Pancreas (tissue), 10 donors: ENCODE measurements at regions not wholly inside any gene's neighbourhood (a gene's known extent, or its start where the extent isn't known, plus 50 kb on each side); places are given as distances from the start of the nearest gene placed in this dataset.
A peak's percentile ranks its signal among the peaks of the same experiment; 100 is the strongest.

ENCODE experiments used
- ATAC-seq, 4 donors: fragments of 200-7000 bp; cut with Tn5 transposase; one replicate each; pipeline versions ENCODE4 v1.8.0 to v1.9.1; 2020; ENCODE audit warnings: mild to moderate bottlenecking in 4 of 4, moderate library complexity in 4 of 4
- DNase-seq, 6 donors: peaks; one replicate each; pipeline ENCODE4 v3.0.0-alpha.2; 2020
- FAIRE-seq: peaks from 2 replicates; lab custom pipeline; 2012; peaks lifted over from hg19 to GRCh38; lab: Jason Lieb, UNC
- H3K27ac ChIP-seq, 4 donors: fragments of 200-600 bp; sonication (generic); 1 replicate in 3 of 4; 2 replicates in 1 of 4; pipeline versions ENCODE4 v1.5.0 to v1.8.0; 2020
- H3K27me3 ChIP-seq, 4 donors: fragments of 200-600 bp; one replicate each; pipeline ENCODE4 v1.8.0; 2021
- H3K36me3 ChIP-seq, 3 donors: fragments of 200-600 bp; sonication (generic) in 1 of 3; one replicate each; pipeline versions ENCODE4 v1.5.0 to v1.8.0; 2020 to 2021
- H3K4me1 ChIP-seq, 3 donors: fragments of 200-600 bp; one replicate each; pipeline ENCODE4 v1.8.0; 2021
- H3K4me3 ChIP-seq, 4 donors: fragments of 200-600 bp; sonication (generic) in 2 of 4; one replicate each; pipeline versions ENCODE4 v1.5.0 to v1.8.0; 2020 to 2021
- H3K9me3 ChIP-seq, 4 donors: fragments of 200-600 bp; one replicate each; pipeline ENCODE4 v1.8.0; 2021
- CTCF ChIP-seq, 4 donors: fragments of 200-600 bp; sonication (generic) in 3 of 4; IDR thresholded peaks; one replicate each; pipeline versions ENCODE4 v1.5.0 to v1.8.0; 2021; ENCODE audit warnings: antibody characterized with exemption in 4 of 4
- WGBS, 2 donors: extraction: QIAGEN DNeasy Blood & Tissue Kit; methylation state at CpG; one replicate each; pipeline ENCODE4 v1.1.7; 2013; 5-methylcytosine and 5-hydroxymethylcytosine counted together
- intact Hi-C, 3 donors: fragments of 100-400 bp; cut with DNase I; formaldehyde crosslinking; loops; one replicate each; pipeline versions ENCODE4 v1.11.1 to v1.14.2; 2022
- donor health status: healthy with polysubstance abuse.
- donor health status: DM: no; HTN: no; CAD: no; lungs with moderate emphysema.
- donor health status: DM: no; HTN: no; CAD: no.
- donor health status: control.
- donor health status: control.
- donor health status: Bipolar disorder and iron deficiency.
- donor health status: DM: yes; HTN: yes; CAD: no.
- donor health status: DM: no; HTN: no; CAD: no.
- donor health status: DM: no; HTN: no; CAD: no.
- donor health status: DM: yes; HTN: yes; CAD: no.

- Histone ChIP-seq H3K4me1 (no peaks in the 10 kb centered on the region), H3K27me3 (no peaks in the 10 kb centered on the region), H3K4me3 (no peak overlapping the region), H3K36me3 (no peaks in the 10 kb centered on the region), H3K9me3 (no peaks in the 10 kb centered on the region), H3K27ac (no peak overlapping the region)
- intact Hi-C loops = no loop called here
- FAIRE-seq (no peak), ATAC-seq (no peak), DNase-seq (no peak)
- no peak for TF ChIP-seq CTCF (IDR thresholded peaks at IDR 0.05)
- 86 to 96% methylated on average over 5 of the region's 5 CpGs for WGBS, 2 donors
These were observed 143.9 kb downstream of the SIPA1L2 start for GRCh38 chr1:232486006-232486405.

GRCh38 chr1:232484856-232485255 lies 145.1 kb downstream of the SIPA1L2 start:
- no peaks in the 10 kb centered on the region for H3K9me3 ChIP-seq
- WGBS, 2 donors = 82 to 92% methylated on average over 3 of the region's 3 CpGs
- FAIRE-seq (no peak), DNase-seq (no peak), ATAC-seq (no peak)
- no peak overlapping the region for H3K4me3 ChIP-seq
- no peaks in the 10 kb centered on the region for H3K27me3 ChIP-seq
- no peaks in the 10 kb centered on the region for H3K4me1 ChIP-seq
- H3K27ac ChIP-seq = no peak overlapping the region
- no peaks in the 10 kb centered on the region for H3K36me3 ChIP-seq
- TF ChIP-seq CTCF (IDR thresholded peaks at IDR 0.05) = no peak
- intact Hi-C loops = no loop called here

- Histone ChIP-seq H3K36me3 (no peaks in the 10 kb centered on the region), H3K27me3 (no peaks in the 10 kb centered on the region), H3K4me1 (no peaks in the 10 kb centered on the region), H3K4me3 (no peak overlapping the region), H3K9me3 (no peaks in the 10 kb centered on the region), H3K27ac (no peak overlapping the region)
- DNase-seq (no peak), FAIRE-seq (no peak), ATAC-seq (no peak)
- TF ChIP-seq CTCF (IDR thresholded peaks at IDR 0.05) = no peak
- WGBS, 2 donors = 82 to 94% methylated on average over 4 of the region's 4 CpGs
- intact Hi-C loops = no loop called here
These were observed 146.1 kb downstream of the SIPA1L2 start for GRCh38 chr1:232483826-232484225.

GRCh38 chr1:232481091-232481490 lies 148.8 kb downstream of the SIPA1L2 start:
- intact Hi-C loops = no loop called here
- FAIRE-seq = no peak
- no peak overlapping the region for H3K4me3 ChIP-seq

GRCh38 chr1:232477728-232478127 lies 152.2 kb downstream of the SIPA1L2 start:
- H3K27ac ChIP-seq = no peak overlapping the region
- H3K4me1 ChIP-seq = no peaks in the 10 kb centered on the region
- no peak for FAIRE-seq
- WGBS, 2 donors = 65 to 83% methylated on average over 6 of the region's 6 CpGs
- no peaks in the 10 kb centered on the region for H3K36me3 ChIP-seq
- ATAC-seq = peak in 3 of 4 donors; percentile 19 to 38 (median 30)
- H3K27me3 ChIP-seq = no peaks in the 10 kb centered on the region
- no peak for DNase-seq
- no peak overlapping the region for H3K4me3 ChIP-seq
- intact Hi-C loops = no loop called here
- no peaks in the 10 kb centered on the region for H3K9me3 ChIP-seq
- TF ChIP-seq CTCF (IDR thresholded peaks at IDR 0.05) = no peak

More at GRCh38 chr1:232481091-232481490, 148.8 kb downstream of the SIPA1L2 start:
- 81 to 96% methylated on average over 5 of the region's 5 CpGs for WGBS, 2 donors
- Histone ChIP-seq H3K27ac (no peak overlapping the region), H3K27me3 (no peaks in the 10 kb centered on the region), H3K9me3 (no peaks in the 10 kb centered on the region), H3K36me3 (no peaks in the 10 kb centered on the region), H3K4me1 (no peaks in the 10 kb centered on the region)
- DNase-seq (no peak), ATAC-seq (no peak)
- no peak for TF ChIP-seq CTCF (IDR thresholded peaks at IDR 0.05)
